ENCODE measurements at regions not wholly inside any gene's neighbourhood (a gene's known extent, or its start where the extent isn't known, plus 50 kb on each side); places are given as distances from the start of the nearest gene placed in this dataset.
"Not testable (repeated sequence)": the region's sequence is repeated elsewhere in the genome, so short reads cannot be mapped to it uniquely, and the experiment has no call there.

GRCh38 chr6:87766211-87766610 lies 64.2 kb upstream of the AKIRIN2 start:
- DNase-seq (ENCODE audit: low read depth, low spot score), result no peak

GRCh38 chr6:87763901-87764300 lies 61.9 kb upstream of the AKIRIN2 start:
- DNase-seq (ENCODE audit: low read depth, low spot score), result no peak

- no peak for DNase-seq (ENCODE audit: low read depth, low spot score)
Observed at GRCh38 chr6:87763276-87763675, 61.2 kb upstream of the AKIRIN2 start.

GRCh38 chr6:87762116-87762515 lies 60.1 kb upstream of the AKIRIN2 start:
- DNase-seq (ENCODE audit: low read depth, low spot score), result no peak

GRCh38 chr6:87757792-87758191 lies 55.8 kb upstream of the AKIRIN2 start:
- DNase-seq (ENCODE audit: low read depth, low spot score), result no peak

GRCh38 chr6:87756858-87757257 lies 54.8 kb upstream of the AKIRIN2 start:
- DNase-seq (ENCODE audit: low read depth, low spot score), result no peak

- DNase-seq (ENCODE audit: low read depth, low spot score), result no peak
Observed at GRCh38 chr6:87755708-87756671, 54.0 kb upstream of the AKIRIN2 start.

- no peak for DNase-seq (ENCODE audit: low read depth, low spot score)
Observed at GRCh38 chr6:87754828-87755227, 52.8 kb upstream of the AKIRIN2 start.

GRCh38 chr6:87753131-87753685 lies 51.2 kb upstream of the AKIRIN2 start:
- DNase-seq (ENCODE audit: low read depth, low spot score), result no peak

GRCh38 chr6:87752503-87752902 lies 50.5 kb upstream of the AKIRIN2 start:
- DNase-seq (ENCODE audit: low read depth, low spot score), result not testable (repeated sequence)
